HG03342 (cell line): ENCODE measurements at regions not wholly inside any gene's neighbourhood (a gene's known extent, or its start where the extent isn't known, plus 50 kb on each side); places are given as distances from the start of the nearest gene placed in this dataset.

Source experiments
- ATAC-seq: cut with Tn5 transposase; IDR thresholded peaks from one replicate; pipeline ENCODE4 v1.9.1; 2021; ENCODE audit warnings: mild to moderate bottlenecking, moderate library complexity; ENCODE audit not compliant: unreplicated experiment

DNA sequence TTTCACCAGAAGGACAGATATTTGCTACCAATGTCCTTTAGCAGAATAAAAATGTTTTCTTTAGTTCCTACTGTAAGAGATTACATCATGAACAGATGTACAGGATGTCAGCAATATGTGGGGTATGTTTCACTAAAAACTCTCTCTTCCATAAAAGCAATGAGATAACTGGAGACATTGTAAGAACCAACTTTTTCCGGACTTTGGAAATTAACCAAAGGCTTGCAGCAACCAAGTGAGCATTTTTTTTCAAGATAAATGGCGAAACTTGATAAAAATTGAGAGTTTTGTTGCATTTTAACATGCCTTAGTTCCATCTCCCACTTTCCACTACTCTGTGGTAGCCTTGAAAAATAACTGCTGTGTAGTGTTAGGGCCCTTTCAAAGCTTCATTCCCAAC lies 429.8 kb upstream of the CDH2 start:
- no peak for ATAC-seq

DNA sequence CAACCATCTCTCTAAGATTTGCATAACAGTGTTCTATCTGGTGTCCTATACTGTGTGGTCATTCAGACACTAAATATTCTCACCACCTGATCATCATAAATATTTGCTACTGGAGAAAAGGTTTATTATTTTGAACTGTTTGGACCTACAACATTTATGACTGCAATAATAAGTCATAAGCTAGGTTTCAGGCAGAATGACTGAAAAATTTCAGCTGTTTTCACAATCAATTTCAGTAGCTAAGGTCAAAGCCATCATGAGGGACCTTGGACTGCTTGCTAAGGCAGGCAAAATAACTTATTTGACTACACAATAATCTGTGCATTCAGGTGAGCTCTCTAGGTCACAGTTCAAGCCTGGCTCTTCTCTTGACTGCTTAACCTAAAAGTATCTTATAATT lies 425.5 kb upstream of the CDH2 start:
- ATAC-seq = no peak

DNA sequence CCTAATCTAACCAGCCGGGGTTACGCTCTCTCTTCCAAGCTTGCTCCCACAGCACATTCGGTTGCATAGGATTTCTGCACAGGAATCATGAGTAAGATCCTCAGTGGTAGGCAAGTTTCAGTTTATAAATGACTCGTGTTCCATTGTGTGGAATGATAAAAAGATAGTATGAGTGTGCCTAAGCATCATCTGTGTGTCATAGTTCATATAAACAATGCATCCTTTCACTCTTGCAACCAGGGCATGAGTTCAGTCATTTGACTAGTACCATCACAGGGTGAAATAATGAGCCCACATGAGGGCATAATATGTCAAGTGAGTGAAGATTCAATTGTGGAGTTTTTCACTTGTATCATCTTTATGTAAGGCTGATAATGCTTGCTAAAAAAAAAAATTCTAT lies 417.1 kb upstream of the CDH2 start:
- ATAC-seq = no peak

DNA sequence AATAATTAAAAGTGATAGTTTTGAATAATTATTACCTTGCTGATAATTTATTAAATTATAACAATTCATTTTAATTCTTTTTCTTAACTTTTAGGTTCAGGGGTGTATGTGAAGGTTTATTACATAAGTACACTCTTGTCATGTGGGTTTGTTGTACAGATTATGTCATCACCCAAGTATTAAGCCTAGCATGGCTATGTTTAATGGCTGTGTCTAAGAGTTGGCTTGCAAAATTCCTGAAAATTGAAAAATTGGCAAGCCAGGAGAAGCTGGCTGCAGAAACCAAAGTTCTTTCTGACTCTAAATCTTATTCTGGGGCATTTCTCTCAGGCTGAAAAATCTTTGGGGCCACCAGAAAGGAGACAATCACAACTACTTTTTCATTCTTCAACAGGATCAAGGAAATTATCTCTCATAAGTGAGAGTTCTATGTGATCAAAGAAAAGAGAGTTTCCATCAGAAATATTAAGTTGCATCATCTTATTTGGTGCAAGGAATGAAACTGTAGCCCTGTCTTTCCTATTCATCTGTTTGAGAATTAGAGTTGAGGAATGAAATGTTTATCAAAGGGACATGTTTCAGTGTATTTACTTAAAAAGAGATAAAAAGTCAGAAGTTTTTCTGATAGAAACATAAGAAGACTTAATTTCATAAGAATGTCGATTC lies 412.1 kb upstream of the CDH2 start:
- ATAC-seq = no peak

DNA sequence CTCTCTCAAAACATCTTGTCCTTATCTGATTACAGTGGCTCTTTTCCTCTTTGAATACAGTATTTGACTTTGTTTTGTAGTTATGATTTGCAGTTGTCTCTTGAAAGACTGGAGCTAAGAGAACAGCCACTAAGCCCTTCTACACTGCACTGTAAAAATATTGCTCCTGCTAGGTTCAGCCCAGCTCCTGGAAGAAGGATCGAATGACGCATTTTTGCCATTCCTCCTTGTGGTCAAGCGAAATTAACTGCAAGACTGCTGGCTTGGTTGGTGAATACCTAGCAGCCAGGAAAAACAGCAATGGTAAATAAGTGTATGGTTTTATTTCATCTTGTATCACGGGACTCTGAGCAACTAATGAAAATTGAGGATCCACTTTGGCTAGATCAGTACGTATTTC lies 407.8 kb upstream of the CDH2 start:
- no peak for ATAC-seq

DNA sequence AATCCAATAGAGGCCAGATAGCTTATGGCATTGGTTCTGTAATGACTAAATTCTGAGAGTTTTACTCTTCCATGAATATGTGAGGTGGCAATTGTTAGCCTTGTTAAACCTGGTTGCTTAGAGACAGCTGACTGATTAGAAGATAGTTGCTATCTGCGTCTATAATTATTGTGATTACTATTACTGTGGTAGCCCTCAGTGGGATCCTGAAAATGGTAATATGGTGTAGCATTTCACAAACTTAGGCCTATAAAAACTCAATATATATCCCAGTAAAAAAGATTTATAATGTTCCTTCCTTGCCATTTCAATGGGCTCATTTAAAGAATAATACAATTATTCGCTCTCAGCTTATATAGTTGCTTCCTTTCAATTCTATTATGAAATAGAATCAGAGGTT lies 405.8 kb upstream of the CDH2 start:
- ATAC-seq = no peak

DNA sequence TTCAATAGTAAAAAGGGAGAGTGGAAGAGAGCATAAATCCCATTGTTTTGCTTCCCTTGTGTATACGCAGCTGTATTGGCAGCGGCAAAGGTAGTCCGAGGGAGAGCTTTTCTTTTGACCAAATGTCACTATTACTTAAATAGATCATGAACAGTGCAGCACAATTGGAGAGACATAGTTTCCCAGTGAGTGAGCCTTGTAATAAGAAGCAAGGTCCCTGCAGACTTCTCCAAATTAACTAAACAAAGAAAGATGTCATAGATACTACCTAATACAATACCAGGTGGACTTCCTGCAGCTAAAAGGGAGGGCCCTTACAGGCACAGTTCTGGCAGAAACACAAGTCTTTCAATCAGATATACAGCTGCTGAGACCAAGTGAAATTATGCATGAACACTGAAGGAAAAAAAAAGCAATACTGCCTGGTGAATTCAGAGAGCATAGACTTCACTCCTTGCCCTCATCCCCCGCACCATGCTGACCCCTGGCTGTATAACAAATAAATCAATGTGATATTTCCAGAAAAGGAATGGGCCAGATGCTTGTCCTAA lies 404.7 kb upstream of the CDH2 start:
- ATAC-seq = no peak

DNA sequence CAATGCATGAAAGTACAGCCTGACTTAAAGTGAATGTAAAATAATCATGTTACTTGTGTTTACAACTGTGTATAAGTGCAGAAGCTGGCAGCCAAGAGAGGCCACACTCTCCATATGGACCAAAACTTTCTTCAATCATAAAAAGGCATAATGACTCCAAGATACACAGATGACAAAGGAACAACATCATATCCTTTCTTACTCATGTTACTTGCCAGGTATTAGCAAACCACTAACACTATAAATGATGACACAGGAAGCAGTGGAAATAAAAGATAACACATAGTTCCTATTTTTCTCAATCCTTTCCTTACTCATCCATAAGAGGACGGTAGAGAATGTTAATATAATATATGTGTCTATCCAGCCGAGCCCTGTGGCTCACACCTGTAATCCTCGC lies 400.0 kb upstream of the CDH2 start:
- ATAC-seq = no peak

DNA sequence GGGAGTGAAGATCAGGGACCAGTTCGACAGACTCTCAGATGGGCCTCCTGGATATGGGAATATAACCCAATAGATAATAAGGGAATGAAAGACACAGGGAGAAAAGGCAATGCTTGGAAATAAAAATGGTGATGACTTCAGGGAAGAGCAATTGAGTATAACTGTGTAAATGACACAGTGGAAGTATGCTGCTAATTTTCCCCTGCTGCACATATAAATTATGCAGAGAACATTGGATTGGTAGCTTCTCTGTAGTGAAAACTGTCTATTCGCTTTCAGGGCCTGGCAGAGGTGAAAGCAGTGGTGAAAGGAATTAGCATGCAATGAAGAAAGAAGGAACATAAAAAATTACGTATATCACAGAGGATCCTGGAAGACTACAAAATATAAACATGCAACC lies 398.2 kb upstream of the CDH2 start:
- ATAC-seq = no peak

DNA sequence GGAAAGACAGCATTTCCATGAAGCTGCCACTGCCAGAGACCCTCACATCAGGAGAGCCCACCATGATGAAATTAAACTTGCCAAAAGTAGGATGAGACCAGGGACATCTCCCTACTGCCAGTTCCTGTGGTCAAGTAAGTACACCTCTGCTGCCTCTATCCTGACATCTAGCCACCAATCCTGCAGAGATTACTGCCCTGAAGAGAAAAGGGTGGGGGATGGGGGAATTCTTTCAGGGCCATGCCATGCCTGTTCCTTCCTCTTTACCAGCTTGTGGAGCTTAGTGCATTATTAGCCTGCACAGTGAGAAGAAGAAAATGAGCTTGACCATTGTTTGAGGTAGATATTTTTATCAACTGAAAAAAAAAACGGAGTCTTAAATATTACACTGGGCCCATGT lies 397.2 kb upstream of the CDH2 start:
- no peak for ATAC-seq

DNA sequence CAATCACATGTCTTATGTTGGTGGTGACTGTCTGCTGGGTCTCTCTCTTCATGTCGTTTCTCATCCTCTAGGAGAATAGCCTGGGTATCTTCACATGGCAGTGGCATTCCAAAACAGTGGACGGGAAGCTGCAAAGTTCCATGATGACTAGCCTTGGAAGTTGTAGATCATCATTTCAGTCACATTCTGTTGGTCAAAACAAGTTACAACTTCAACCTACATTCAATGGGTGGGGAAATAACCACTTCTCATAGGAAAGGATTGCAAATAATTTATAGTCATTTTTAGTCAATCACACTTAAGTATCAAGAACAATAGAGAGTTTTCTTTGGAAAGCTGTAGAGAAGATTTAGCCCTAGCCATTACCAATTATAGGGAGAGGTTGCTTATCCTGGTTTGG lies 395.0 kb upstream of the CDH2 start:
- no peak for ATAC-seq

DNA sequence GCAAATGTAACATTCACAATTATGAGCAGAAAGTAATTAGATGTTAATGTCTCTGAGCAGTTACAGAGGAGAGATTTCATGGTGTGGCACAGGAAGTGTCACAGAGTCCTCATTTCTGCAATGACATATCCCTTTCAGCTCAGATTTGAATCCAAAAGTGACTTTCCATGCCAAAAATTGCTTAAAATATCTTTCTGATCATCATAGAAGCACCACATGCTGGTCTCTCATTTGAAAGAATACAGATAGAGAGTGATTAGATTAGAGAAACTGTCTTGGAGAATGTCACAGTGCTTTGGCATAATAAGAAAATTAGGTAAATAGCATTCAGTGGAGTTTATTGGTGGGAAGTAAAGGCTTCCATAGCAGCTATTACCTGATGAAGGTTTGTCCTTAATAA lies 383.4 kb upstream of the CDH2 start:
- no peak for ATAC-seq

DNA sequence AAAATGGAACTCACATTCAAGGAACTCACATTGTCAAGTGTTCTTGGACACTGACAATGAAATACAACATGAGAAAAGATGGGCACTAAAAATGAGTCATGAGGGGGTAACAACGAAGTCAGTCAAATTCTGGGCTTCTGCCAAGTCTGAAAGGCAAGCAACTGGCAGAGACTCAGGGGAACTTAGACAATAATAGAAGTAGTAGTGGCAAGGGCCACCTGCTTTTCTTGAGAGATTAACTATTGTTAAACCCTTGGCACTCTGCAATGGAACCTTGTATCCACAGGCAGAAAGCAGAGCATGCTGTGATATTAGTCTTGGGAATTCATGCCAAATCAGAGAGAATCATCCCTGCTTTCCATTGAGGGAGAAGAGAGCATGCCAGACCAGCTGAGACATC lies 382.6 kb upstream of the CDH2 start:
- ATAC-seq = no peak

DNA sequence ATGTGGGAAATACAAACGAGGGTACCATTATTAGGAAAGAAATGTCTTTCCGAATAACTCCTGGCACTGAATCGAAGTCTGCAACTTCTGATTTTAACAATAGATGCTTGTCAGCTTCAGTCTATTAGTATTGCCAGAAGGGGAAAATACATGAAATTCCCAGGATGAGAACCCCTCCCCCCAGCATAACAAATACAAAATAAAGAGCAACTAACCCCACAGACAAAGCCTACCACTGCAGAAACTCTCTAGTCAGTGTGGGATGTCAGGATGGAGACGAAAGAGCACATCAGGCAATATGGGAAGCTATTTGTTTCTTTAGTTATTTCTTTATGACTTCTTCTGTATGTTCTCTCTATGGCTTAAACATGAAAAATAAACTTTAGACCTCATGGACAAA lies 365.0 kb upstream of the CDH2 start:
- ATAC-seq = no peak

DNA sequence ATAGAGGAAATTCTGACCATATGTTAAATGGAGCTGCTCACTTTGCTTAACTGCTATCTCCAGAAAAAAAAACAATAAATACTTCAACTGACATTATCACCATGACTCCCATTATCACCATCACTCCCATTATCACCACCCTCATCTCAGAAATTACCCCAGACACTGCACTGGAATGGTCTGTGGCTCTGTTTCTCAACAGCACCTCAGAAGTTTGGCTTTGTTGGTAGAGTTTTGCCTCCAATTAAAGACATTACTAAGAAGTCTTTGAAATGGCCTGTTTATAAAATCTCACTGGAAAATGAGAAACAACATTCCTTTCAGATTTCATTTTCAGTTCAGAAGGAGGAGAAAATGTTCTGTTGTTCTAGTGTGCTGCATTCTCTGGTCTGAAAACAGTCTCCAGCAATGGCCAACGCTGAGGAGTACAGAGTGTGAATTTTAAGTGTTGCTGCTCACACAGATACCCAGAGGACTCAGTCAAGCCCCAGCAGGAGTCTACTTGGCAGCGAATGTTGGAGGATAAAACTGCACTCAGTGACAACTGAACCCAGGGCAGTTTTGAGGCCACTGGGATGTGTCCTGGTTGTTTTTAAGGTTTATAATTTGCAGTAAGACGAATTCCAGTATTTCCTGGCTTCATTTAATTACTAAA lies 364.5 kb upstream of the CDH2 start:
- ATAC-seq = no peak

DNA sequence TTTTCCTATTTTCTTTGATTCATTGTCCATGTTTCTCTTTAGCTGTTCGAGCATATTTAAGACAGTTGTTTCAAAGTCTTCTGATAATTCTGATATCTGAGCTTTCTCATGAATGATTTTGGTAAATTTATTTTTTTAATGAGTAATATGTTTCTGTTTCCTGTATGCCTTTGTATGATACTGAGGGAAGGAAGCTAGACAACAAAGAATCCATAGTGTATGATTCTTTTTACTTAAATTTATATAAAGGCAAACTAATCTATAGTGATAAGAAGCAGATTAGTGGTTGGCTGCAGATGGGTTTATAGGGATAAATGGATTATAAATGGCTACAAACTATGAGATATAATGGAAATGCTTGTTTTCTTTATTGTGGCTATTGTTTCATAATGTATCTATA lies 352.7 kb upstream of the CDH2 start:
- no peak for ATAC-seq

DNA sequence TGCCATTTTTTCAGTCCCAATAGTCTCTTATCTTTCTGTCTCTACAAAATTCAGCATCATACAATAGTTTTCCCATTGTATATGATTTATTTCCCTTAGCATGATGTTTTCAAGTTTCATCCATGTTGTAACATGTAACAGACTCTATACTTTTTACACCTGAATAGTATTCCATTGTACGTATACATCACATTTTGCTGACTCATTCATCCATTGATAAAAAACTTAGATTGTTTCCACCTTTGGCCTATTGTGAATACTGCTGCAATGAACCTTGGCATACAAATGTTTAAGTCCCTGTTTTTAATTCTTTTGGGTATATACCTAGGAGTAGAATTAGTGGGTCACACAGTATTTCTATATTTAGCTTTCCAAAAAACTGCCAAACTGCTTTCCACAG lies 349.3 kb upstream of the CDH2 start:
- ATAC-seq = no peak

DNA sequence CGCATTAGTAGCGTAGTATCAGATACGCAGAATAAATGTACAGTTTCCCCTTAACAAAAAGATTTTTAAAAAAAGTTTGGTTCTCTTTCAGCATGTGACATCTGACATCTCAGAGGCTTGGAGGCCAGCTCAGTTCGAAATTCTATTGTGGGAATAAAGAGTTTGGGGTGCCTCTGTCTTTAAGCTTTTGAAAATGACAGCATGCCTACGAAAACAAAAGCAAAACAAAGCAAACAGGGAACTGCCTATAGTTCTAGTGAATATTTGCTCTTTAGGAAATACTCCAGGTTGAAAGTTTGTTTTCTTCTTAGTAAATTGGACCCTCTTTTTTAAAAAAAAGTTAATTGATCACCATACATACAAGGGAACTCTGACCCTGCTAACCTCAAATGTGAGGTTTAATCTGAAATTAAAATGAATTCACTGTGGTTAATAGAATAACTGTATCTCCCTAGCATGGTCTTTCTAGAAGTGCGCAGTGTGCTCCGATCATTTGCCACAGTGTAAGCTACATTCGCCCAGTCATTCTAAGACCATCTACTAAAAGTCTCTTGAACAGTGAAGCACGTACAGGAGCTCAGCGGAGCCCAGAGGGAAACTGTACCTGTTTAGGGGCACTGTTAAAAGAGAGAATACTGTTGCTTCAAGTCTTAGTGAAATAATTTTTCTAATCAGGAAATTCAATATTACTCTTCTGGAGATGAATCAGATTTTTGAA lies 347.0 kb upstream of the CDH2 start:
- no peak for ATAC-seq

DNA sequence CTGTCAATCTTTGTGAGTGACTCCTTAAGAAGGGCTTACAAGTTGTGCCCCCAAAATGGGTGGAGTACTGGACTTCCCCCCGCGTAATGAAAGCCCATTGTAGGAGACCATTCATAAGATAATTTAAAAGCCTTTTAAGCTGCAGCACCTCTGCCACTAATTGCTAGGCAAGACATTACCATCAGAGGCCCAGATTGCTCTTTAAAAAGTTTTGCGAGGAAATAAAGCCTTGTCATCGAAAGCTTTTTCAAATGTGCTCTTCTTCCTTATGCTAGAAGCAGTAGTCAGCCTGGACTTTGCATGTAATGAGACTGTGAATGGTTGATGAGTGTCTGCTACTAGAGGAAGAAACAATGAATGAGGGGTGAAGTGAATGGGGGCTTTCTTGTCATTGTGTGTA lies 345.3 kb upstream of the CDH2 start:
- no peak for ATAC-seq

DNA sequence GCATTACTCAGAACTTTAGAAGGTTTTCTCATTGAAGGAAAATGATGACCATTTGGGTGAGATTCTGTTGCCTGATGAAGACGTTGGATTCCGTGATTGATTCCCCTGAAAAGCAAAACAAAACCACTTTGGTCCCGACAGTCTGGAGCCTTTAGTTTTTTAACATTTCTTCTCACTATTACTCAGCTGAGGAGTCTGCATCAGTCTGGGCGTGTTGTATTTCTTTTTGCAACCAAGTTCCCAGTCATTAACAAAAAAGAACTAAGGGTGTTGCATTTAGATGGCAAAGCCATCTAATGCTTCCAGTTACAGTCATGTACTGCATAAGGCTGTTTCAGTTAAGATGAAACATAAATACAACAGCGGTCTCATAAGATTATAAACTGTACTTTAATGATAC lies 343.1 kb upstream of the CDH2 start:
- ATAC-seq = no peak

DNA sequence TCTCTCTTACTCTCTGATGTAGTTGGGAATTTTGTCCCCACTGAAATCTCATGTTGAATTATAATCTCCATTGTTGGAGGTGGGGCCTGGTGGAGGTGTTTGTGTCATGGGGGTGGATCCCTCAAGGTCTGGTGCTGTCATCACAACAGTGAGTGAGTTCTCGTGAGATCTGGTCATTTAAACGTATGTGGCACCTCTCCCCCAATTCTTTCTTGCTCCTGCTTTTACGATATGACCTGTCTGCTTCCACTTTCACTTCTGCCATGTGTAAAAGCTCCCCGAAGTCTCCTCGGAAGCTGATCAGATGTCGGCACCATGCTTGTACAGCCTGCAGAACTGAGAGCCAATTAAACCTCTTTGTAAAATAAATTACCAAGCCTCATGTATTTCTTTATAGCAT lies 337.8 kb upstream of the CDH2 start:
- no peak for ATAC-seq

DNA sequence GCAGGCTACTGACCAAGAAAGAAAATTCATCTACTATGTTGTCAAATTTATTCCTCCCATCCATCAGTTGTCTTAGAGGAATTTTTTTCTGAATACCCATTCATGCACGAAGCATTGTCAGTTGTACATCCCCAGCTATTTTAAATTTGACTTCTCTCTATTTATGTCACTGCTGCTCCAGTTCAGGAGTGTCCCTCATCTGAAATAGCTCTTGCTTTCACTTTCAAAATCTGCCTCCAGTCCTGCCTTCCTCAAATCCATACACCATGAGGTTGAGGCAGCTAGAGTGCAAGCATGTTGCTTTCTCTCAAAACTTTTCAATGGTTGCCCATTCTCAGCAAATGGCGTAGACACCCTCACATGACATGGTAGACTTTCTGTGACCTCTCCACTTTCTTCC lies 335.4 kb upstream of the CDH2 start:
- ATAC-seq = peak; percentile 71
